ENCODE measurements at regions not wholly inside any gene's neighbourhood (a gene's known extent, or its start where the extent isn't known, plus 50 kb on each side); places are given as distances from the start of the nearest gene placed in this dataset.

DNA sequence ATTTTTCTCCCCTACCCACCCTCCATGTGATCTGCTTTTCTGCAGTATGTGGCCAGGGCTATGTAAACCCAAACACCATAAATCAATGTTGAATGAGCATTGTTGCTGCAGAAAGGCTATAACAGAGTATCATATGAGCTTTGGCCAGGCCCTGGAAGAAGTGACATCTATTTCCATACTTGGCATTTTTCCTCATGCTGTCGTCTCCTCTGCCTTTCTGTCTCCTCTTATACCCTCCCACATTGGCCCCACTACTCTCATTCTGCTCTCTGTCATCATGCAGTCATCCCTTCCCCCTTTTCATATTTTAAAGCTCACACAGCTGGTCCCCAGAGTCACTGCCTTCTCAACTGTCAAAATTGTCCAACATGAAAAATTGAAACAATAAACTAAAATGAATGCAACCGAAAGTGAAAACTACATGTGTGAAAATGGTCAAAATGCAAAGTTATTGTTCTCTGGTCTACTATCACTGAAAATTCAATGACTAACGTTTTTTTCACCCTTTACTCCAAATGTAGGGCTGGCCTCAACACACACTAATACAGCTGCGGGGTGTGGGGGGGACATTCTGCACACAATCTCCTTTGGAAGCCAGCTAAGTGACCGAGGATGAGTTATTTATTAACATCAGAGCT lies 290.7 kb upstream of the TMPO start:
- TF ChIP-seq, protein P1, sequence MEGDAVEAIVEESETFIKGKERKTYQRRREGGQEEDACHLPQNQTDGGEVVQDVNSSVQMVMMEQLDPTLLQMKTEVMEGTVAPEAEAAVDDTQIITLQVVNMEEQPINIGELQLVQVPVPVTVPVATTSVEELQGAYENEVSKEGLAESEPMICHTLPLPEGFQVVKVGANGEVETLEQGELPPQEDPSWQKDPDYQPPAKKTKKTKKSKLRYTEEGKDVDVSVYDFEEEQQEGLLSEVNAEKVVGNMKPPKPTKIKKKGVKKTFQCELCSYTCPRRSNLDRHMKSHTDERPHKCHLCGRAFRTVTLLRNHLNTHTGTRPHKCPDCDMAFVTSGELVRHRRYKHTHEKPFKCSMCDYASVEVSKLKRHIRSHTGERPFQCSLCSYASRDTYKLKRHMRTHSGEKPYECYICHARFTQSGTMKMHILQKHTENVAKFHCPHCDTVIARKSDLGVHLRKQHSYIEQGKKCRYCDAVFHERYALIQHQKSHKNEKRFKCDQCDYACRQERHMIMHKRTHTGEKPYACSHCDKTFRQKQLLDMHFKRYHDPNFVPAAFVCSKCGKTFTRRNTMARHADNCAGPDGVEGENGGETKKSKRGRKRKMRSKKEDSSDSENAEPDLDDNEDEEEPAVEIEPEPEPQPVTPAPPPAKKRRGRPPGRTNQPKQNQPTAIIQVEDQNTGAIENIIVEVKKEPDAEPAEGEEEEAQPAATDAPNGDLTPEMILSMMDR (optimal IDR thresholded peaks at IDR 0.05 in 1 of 3, IDR thresholded peaks at IDR 0.05 in 1 of 3, conservative IDR thresholded peaks at IDR 0.05 in 1 of 3; ENCODE audit: extremely low read depth in 1 of 3, insufficient read depth in 2 of 3, low read length in 3 of 3): no peak
- no peak for TF ChIP-seq EZH2 (IDR thresholded peaks at IDR 0.05; ENCODE audit: low read length)

Measured in keratinocyte (primary cell).